Spleen (tissue), 7 donors: ENCODE measurements at regions not wholly inside any gene's neighbourhood (a gene's known extent, or its start where the extent isn't known, plus 50 kb on each side); places are given as distances from the start of the nearest gene placed in this dataset.

Source experiments
- CTCF ChIP-seq, 11 experiments: fragments of 200-600 bp in 7 of 11; fragments of 450-650 bp in 4 of 11; sonication (generic) in 4 of 11; IDR thresholded peaks in 8 of 11; conservative IDR thresholded peaks in 3 of 11; 1 replicate in 7 of 11; 2 replicates in 4 of 11; pipeline versions ENCODE4 v1.4.0 to v1.8.0; 2016 to 2021; ENCODE audit warnings: antibody characterized with exemption in 11 of 11, inconsistent platforms in 4 of 11, mild to moderate bottlenecking in 1 of 11
- POLR2A ChIP-seq, 3 donors: fragments of 450-650 bp; IDR thresholded peaks; one replicate each; pipeline ENCODE4 v1.5.1; 2017; ENCODE audit warnings: antibody characterized with exemption in 3 of 3, mild to moderate bottlenecking in 1 of 3
- donor health status: DM: no; HTN: no; CAD: no; lungs with moderate emphysema.
- donor health status: DM: no; HTN: no; CAD: no.
- donor health status: DM: no; HTN: no; CAD: no.

GRCh38 chr5:2946315-2946714 is 194.8 kb upstream of the IRX2 start:
- TF ChIP-seq CTCF (IDR thresholded peaks at IDR 0.05 in 8 of 11, conservative IDR thresholded peaks at IDR 0.05 in 3 of 11) (no peak), POLR2A (IDR thresholded peaks at IDR 0.05) (no peak)
